ENCODE measurements at regions not wholly inside any gene's neighbourhood (a gene's known extent, or its start where the extent isn't known, plus 50 kb on each side); places are given as distances from the start of the nearest gene placed in this dataset.

DNA sequence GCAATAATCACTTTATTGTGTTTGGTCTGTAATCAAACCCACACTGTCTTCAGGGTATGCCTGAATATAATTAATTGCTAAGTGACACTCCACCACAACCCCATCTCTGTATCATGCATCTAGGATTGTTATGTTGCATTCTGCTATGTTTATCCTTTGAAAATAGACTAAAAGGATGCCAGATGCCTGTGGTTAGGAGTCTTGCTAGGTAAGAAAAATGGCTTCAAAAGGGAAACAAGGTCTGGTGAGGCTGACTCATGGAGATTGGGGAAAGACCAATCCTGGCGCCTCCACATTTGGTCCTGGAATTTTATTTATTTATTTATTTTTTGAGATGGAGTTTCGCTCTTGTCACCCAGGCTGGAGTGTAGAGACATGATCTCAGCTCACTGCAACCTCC lies 360.5 kb upstream of the SLC7A11 start:
- peaks cover 3% of the 10 kb centered on the region for H3K9me3 Mint-ChIP-seq (ENCODE audit: low read depth, unreplicated experiment)
- H3K27ac Mint-ChIP-seq (ENCODE audit: unreplicated experiment): no peak overlapping the region
- no peak overlapping the region for H3K4me3 Mint-ChIP-seq (ENCODE audit: low read depth, unreplicated experiment)
- no TSS peak for BruUV-seq (replicated peaks)
- DNase-seq: no peak
- intact Hi-C loops (cut with micrococcal nuclease; ENCODE audit: unreplicated experiment): no loop called here
- no peaks in the 10 kb centered on the region for H3K4me1 Mint-ChIP-seq (ENCODE audit: low read depth, unreplicated experiment)
- CTCF ChIA-PET: no interaction called here
- no peaks in the 10 kb centered on the region for H3K27me3 Mint-ChIP-seq (ENCODE audit: unreplicated experiment)
- TF ChIP-seq, protein P1, sequence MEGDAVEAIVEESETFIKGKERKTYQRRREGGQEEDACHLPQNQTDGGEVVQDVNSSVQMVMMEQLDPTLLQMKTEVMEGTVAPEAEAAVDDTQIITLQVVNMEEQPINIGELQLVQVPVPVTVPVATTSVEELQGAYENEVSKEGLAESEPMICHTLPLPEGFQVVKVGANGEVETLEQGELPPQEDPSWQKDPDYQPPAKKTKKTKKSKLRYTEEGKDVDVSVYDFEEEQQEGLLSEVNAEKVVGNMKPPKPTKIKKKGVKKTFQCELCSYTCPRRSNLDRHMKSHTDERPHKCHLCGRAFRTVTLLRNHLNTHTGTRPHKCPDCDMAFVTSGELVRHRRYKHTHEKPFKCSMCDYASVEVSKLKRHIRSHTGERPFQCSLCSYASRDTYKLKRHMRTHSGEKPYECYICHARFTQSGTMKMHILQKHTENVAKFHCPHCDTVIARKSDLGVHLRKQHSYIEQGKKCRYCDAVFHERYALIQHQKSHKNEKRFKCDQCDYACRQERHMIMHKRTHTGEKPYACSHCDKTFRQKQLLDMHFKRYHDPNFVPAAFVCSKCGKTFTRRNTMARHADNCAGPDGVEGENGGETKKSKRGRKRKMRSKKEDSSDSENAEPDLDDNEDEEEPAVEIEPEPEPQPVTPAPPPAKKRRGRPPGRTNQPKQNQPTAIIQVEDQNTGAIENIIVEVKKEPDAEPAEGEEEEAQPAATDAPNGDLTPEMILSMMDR (IDR thresholded peaks at IDR 0.05; ENCODE audit: unreplicated experiment): no peak
- H3K36me3 Mint-ChIP-seq (ENCODE audit: insufficient read depth, unreplicated experiment): no peaks in the 10 kb centered on the region

- TF ChIP-seq, protein P1 (IDR thresholded peaks at IDR 0.05; ENCODE audit: unreplicated experiment): no peak
- Mint-ChIP-seq H3K27ac (ENCODE audit: unreplicated experiment) (no peak overlapping the region), H3K4me1 (ENCODE audit: low read depth, unreplicated experiment) (no peaks in the 10 kb centered on the region), H3K4me3 (ENCODE audit: low read depth, unreplicated experiment) (no peak overlapping the region), H3K27me3 (ENCODE audit: unreplicated experiment) (no peaks in the 10 kb centered on the region), H3K36me3 (ENCODE audit: insufficient read depth, unreplicated experiment) (no peaks in the 10 kb centered on the region), H3K9me3 (ENCODE audit: low read depth, unreplicated experiment) (peaks cover 3% of the 10 kb centered on the region)
- CTCF ChIA-PET: no interaction called here
- BruUV-seq (replicated peaks): no TSS peak
- DNase-seq: no peak
- intact Hi-C loops (cut with micrococcal nuclease; ENCODE audit: unreplicated experiment): no loop called here
Measured at GRCh38 chr4:138599965-138600364, 357.8 kb upstream of the SLC7A11 start.

- intact Hi-C loops (cut with micrococcal nuclease; ENCODE audit: unreplicated experiment): no loop called here
- BruUV-seq (replicated peaks): no TSS peak
- CTCF ChIA-PET: interaction anchor here (0.6 kb wide), 1 partner anchor 13 kb away, joined by 4 read pairs; no protein-coding TSS in a partner anchor
- H3K27me3 Mint-ChIP-seq (ENCODE audit: unreplicated experiment): no peaks in the 10 kb centered on the region
- no peak overlapping the region for H3K27ac Mint-ChIP-seq (ENCODE audit: unreplicated experiment)
- DNase-seq: no peak
- TF ChIP-seq, protein P1 (IDR thresholded peaks at IDR 0.05; ENCODE audit: unreplicated experiment): no peak
- H3K4me3 Mint-ChIP-seq (ENCODE audit: low read depth, unreplicated experiment): no peak overlapping the region
- no peaks in the 10 kb centered on the region for H3K4me1 Mint-ChIP-seq (ENCODE audit: low read depth, unreplicated experiment)
- peaks cover 3% of the 10 kb centered on the region for H3K9me3 Mint-ChIP-seq (ENCODE audit: low read depth, unreplicated experiment)
- H3K36me3 Mint-ChIP-seq (ENCODE audit: insufficient read depth, unreplicated experiment): no peaks in the 10 kb centered on the region
Measured at GRCh38 chr4:138598226-138598625, 356.1 kb upstream of the SLC7A11 start.

DNA sequence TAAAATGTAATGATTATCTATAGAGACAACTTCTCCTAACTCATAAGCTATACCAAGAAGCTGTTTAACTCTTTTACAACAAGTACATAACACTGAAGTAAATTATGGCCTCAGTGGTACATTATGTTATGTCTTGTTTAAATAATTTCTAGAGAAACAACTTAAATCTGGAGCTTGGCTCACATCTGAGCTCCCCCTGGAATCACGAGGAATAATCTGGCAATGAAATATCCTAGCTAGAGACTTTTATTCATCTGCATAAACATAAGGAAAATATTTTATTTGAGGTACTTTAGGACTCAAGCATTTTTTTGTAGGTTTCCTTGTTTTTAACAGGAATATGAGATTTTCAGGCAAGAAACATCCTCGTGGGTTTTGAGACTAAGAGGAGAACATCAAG lies 354.7 kb upstream of the SLC7A11 start:
- Mint-ChIP-seq H3K27ac (ENCODE audit: unreplicated experiment) (no peak overlapping the region), H3K9me3 (ENCODE audit: low read depth, unreplicated experiment) (peaks cover 3% of the 10 kb centered on the region), H3K4me1 (ENCODE audit: low read depth, unreplicated experiment) (no peaks in the 10 kb centered on the region), H3K4me3 (ENCODE audit: low read depth, unreplicated experiment) (no peak overlapping the region), H3K36me3 (ENCODE audit: insufficient read depth, unreplicated experiment) (no peaks in the 10 kb centered on the region), H3K27me3 (ENCODE audit: unreplicated experiment) (no peaks in the 10 kb centered on the region)
- TF ChIP-seq, protein P1 (IDR thresholded peaks at IDR 0.05; ENCODE audit: unreplicated experiment): no peak
- CTCF ChIA-PET: no interaction called here
- DNase-seq: no peak
- intact Hi-C loops (cut with micrococcal nuclease; ENCODE audit: unreplicated experiment): no loop called here
- no TSS peak for BruUV-seq (replicated peaks)

All from Calu3 (cell line).